GM21360 (cell line): ENCODE measurements at regions not wholly inside any gene's neighbourhood (a gene's known extent, or its start where the extent isn't known, plus 50 kb on each side); places are given as distances from the start of the nearest gene placed in this dataset.

Experiments used
- ATAC-seq: cut with Tn5 transposase; IDR thresholded peaks from one replicate; pipeline ENCODE4 v1.9.1; 2021; ENCODE audit warnings: mild to moderate bottlenecking, moderate library complexity; ENCODE audit not compliant: unreplicated experiment

DNA sequence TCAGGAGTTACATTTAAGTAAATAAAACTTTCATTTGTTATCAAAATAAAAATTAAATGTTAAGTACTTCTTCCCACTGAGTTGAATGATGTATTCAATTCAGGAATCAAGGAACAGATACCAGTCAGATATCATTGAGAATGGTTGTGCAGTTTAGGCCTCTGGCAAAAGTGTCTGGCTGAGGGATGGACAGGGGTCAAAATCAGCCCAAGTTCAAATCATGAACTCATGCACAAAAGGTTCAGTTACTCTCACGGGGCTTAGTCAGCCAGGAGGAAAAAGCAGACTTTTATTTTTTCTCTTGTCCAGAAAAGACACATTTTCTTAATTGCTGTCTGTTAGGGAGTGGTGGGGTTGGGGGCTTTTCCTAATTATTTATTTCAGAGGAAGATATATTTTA is 166.3 kb downstream of the RASSF9 start:
- no peak for ATAC-seq

DNA sequence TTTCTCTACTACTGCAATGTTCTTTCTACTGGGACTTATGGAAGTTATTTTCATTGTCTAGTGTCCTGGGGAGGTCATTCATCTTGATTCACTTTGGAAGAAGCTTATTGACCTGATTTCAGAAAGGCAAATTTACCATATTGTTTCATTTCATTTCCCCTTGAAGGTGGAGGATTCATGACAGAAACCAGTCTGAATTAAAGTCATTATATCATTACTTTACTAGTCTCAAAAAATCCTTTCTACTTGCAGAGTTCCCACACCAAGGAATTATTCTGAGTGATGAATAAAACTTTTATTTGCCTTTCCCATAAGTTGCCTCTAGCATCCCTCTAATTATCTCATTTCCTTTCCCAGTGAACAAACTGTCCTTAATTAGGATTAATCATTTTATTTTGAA is 163.8 kb downstream of the RASSF9 start:
- no peak for ATAC-seq

DNA sequence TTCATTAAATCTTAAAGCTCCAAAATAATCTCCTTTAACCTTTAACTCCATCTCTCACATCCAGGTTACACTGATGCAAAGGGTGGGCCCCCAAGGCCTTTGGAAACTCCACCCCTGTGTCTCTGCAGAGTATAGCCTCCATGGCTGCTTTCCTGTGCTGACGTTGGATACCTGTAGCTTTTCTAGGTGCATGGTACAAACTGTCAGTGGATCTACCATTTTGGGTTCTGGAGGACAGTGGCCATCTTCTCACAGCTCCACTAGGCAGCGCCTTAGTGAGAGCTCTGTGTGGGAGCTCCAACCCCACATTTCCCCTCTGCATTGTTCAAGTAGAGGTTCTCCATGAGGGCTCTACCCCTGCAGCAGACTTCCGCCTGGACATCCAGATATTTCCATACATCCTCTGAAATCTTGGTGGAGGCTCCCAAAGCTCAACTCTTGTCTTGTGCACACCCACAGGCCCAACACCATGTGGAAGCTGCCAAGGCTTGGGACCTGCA is 162.2 kb downstream of the RASSF9 start:
- no peak for ATAC-seq

DNA sequence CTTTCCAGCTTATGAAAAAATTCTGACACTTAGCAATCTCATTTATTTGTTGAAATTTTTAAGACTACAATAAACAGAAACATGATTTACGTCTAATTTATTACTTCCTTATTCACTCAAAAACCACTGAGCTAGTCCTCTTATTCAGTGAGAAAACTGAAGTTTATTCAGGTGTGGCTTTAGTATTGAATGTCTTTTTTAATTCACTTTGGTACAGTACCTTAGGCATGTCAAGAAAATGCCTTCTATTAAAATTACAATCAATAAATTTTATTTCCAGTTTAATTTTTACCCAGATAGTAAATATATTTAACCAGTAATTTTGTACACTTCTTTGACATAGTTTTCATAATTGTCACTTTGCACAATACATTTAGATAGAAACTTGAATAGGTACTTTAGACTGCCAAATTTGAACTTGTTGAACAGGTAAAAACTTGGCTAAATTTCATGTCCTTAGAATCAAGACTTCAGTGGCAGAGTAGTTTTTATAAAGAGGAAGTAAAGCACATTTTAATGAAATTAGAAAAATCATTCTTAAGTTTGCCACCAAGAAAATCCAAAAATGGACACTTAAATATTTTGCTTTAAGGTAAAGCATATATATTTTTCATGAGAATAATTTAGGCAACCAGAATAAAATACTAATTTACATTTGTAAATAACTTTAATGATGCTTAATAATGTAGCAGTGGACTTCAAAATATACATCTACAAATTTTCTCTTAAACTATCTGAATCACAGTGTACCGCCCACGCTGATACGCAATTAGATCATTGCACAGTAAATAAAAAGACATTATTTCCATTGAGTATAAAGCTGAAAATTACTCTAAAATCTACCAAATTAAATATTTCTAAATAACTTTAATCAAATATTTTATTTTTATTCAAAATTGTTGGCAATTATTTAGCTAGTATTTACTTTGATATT is 159.1 kb downstream of the RASSF9 start:
- no peak for ATAC-seq

DNA sequence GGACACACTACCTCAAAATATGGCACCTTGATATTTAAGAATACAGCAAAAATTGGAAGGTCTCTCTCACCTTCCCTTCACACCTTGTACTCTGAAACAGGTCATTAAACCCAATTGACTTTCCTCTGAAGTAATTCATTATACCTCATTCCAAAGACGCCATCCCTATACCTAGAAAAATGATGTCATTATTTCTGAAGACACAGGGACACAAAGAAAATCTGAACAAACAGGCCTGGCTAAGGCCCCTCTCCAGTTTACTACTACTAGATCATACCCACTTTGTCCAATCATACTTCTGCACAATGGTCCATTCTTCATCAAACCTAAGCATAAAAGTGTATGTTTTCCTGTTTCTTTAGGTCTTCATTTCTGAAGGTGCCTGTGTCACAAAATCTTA is 156.9 kb downstream of the RASSF9 start:
- ATAC-seq, result no peak

DNA sequence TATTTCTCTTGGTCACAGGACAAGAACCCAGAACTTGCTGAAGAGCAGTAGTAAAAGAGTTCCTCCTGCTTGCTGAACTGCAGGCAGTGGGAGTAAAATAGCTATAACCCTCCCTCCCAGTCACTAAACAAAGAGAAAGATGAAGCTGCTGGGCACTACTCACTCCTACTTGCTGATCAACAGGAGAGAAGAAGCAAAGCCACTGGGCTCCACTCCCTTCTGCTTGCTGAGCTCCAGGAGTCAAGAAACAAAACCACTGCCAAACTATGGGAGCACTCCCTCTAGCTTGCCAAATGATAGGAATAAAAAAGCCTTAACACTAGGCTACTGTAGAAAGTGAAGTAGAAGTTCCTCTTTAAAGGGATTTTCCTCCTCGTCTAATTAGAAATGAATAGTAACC is 155.3 kb downstream of the RASSF9 start:
- no peak for ATAC-seq

DNA sequence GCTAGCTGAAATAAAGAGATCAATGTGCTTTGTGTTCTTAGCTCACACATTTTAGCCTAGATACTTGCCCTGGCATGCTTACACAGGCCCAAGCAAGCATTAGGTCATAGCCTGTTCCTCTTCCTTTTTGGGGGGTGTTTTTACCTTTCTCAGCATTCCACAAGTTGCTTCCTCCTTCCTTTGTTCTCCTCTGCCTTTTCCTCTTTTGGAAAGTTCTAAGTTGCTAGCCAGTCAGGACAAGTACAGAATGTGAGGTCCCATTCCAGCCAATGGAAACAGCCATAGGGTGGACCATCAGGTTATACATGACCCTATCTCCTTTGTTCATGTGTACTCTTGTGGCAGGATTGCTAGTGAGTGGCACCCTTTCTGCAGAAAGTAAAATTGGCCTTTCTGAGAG is 154.9 kb downstream of the RASSF9 start:
- ATAC-seq, result no peak

DNA sequence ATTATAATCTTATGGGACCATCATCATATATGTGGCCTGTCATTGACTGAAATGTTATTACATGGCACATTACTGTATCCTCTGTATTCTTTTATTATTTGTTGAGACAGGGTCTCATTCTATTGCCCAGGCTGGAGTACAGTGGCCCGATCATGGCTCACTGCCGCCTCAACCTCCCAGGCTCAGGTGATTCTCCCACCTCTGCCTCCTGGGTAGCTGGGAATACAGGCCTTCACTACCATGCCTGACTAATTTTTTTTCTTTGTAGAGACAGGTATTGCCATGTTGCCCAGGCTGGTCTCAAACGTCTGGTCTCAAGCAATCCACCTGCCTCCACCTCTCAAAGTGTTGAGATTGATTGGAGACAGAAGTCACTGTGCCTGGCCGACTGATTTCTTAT is 153.2 kb downstream of the RASSF9 start:
- ATAC-seq, result no peak

DNA sequence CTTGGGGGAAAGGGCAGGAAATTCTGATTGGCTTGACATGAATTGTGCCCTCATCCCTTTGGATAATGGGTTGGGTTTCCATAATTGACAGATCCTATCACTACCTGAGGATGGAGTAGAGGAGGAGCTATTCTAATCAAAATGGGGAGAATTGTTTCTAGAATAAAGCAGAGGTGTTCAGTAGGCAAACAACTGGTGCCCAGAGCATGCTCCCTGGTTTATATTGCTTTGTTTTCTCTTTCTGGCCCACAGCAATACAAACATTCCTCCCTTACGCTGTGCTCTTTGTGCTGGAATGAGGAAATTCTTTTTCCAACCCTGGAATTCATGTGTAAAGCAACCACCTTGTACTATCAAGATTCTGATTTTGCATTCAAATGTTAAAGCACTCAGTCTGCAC is 147.4 kb downstream of the RASSF9 start:
- no peak for ATAC-seq

DNA sequence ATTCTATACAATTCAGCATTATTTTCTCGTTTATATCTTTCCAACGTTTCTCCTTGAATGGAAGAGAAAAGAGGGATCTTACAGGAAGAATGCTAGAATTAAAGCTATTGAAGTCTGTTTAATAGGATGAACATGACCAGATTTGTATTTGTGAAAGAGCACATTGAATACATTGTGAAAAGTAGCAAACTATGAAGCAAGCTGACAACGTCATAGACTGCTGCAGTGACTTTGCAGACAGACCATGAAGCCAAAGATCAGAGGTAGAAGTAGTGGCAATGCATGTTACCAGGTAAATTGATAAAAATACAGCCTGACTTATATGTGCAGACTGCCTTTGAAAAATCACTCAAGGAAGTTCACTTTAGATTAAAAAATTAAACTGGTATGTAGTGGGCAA is 146.1 kb downstream of the RASSF9 start:
- no peak for ATAC-seq

DNA sequence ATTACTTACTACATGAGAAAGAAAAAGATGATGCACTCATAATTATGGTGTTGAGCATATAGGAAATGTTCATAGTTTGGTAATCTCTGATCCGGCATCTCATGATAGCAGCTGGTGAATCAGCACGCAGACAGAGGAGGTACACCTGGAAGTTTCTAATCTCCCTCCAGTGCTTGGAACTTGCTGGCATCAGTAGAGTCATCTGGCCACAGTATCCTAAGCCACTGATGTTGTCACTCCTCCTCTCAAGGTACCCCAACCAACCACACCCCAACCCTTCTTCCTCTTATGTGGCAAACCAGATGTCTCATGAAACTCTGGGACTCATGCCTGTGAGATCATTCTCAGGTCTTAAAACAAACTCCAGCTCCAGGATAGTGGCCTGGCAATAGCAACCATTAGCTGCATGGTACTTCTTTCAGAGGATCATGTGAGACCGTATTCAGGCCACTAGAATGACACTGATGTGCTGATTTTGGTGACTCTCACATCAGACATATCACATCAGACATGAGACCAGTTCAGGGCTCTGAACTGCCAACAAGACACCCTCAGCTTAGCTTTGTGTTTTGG is 143.0 kb downstream of the RASSF9 start:
- no peak for ATAC-seq

DNA sequence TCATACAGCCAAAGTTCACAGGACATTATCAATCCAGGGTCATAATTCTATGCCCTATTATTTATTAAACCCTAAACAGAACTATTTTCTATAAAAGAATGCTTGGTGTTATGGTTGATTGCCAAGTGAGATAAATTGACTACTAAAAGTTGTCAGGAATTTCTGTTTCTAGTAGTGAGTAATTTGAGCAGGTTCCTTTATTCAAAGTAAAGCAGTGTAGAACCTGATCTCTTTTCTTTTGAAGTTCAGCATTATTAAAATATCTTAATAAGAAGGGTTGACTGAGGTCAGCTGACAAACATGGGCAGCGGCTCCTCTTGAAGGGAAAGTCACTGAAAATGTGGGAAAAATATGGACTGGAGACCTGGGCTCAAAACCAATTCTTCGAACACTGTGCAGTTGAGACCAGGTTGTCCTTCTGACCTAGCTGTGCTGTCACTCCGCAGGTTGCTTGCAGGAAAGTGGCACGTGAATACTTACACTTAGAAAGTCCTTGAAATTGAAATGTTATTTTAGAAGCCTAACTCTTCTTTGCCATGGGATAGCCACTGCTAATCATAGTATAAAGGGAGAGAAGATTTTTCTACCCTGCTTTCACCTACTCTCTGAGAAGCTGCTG is 141.0 kb downstream of the RASSF9 start:
- no peak for ATAC-seq

DNA sequence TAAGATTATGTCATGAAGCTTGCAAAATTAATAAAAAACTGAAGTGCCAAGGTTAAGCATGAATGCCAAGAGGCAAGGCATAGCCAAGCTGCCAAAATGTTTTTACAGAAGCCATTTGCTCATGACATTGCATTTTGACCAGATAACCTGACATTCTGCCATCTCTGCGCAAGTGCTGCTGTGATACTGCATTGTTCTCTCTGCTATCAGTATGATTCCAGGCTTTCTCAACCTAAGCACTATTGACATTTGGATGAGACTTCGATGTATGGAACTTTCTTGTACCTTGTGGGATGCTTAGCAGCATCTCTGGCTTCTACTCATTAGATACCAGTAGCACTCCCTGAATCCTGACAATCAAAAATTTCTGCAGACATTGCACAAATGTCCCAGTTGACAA is 139.2 kb downstream of the RASSF9 start:
- ATAC-seq, result no peak

DNA sequence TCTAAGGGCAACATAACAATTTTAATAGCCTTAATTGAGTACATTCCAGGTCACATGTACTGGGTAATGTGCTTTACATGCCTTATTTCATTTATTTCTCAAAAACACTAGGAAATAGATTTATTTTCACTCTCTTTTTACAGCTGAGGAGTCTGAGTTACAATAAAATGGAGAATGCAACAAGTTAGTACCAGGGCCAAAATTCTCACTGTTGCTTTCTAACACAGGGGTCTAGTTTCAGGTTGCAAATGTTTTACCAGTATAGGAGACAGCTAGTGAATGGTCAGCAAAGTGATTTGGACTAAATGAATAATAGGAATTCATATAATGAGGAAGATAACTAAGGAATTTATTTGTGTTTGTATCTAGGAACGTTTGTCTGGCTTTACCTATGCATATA is 137.3 kb downstream of the RASSF9 start:
- no peak for ATAC-seq

DNA sequence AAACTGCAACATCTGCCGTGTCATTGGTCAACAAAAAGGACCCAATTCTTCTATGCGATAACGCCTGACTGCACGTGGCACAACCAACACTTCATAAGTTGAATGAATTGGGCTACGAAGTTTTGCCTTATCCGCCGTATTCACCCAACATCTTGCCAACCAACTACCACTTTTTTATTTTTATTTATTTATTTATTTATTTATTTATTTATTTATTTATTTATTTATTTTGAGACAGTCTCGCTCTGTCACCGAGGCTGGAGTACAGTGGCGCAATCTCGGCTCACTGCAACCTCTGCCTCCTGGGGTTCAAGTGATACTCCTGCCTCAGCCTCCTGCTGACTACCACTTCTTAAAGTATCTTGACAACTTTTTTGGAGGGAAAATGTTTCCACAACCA is 127.4 kb downstream of the RASSF9 start:
- ATAC-seq, result no peak

DNA sequence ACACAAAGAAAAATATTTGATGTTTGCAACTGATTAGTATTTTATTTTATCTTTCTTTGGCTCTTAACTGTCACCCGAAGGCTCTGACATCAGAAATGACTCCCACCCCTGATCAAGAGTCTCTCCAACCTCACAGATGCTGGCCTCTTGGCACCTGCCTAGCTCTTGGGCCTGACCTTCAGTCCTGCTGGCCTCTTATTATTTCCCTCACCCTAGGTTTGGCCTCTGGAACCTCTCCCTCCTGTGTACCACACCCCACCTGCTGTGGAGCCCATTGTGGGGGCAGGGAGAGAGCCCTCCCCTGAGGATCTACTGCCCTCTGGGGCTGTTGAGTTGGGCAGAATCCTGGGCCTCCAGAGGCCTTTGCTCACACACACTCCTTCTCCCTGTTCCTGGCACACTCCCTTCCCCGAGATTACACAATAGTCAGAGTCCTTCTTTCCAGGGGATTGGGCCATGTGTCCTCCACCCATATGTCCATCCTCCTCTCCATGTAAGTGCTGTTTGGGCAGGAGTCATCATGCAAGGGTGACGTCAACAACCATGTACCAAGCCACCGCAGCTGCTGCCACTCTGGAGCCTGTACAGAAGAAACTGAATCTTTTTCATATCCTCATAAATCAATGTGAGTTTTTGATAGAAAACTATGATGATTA is 124.3 kb downstream of the RASSF9 start:
- no peak for ATAC-seq

DNA sequence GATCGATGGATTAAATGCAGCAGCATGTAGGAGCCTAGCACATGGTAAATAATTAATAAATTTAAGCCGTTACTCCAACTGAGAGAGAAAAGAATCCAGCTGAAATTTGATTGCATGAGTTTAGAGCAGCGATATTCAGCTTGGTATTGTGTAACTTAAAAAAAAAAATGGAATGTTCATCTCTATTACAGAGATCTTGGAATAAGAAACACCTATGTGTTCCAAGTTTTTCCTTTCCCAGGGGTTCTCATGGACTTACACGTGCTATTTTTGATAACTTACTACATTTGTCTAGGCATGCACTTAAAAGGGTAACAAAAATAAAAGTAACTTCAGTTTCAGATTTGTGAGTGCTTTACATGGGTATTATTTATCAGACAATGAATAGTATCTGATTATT is 122.8 kb downstream of the RASSF9 start:
- ATAC-seq, result no peak

DNA sequence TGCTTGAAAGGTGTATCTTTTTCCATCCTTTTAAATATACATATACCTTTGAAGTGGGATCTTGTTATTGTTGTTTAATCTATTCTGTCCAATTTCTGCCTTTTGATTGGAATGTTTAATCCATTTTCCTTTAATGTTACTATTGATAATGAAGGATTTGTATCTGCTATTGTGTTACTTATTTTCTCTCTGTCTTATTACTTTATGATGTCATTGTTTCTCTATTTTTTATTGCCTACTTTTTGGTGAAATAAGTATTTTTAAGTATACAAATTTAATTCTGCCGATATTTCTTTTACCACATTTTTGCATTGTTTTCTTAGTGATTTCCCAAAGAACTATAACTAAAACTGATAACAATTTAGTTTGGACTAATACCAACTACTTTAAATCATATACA is 121.8 kb downstream of the RASSF9 start:
- ATAC-seq, result no peak

DNA sequence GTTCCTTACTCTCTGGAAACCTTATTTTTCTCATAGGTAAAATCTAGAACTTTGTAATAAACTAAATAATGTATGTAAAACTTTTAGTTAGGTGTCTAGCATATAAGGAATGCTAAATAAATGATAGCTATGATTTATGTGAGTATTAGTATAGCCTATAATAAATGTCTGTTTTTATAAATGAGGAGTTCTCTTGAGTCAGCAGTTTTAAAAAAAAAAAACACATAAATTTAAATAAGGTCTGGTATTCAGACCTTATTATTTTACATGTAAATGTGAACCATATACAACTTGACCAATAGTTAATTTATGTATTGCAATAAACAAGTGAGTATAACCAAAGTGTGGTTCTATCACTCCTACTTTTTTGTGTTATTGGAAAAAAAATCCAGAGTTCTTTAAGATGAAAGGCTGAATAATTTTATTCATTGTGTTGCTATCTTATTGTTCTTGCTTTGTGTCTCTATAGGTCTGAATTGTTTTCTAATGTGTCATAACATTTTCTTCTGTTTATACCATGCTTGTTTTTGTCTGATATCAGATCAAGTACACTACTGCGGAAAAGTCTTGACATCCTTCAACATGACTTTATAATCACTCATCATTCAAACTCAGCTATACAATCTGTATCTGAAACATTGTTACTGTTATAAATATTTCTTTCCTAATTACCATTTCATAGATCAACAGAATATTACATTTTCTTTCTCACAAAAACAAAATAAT is 115.7 kb downstream of the RASSF9 start:
- no peak for ATAC-seq

DNA sequence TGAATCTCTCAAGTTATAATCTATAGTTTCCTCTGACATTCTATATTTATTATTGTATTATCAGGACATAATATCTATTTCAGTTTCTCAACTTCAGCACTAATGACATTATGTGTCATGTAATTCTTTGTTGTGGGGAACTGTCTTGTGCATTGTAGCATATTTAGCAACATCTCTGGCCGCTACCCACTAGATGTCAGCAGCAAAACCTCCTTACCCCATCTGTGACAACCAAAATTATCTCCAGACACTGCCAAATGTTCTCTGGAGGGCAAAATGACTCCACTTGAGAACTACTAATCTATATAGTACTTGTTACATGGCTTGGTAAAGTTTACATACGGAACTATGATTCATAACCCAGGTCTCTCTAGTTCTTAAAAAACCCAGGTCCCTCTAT is 110.2 kb downstream of the RASSF9 start:
- no peak for ATAC-seq
